Uterus (tissue), 2 donors: ENCODE measurements at regions not wholly inside any gene's neighbourhood (a gene's known extent, or its start where the extent isn't known, plus 50 kb on each side); places are given as distances from the start of the nearest gene placed in this dataset.

Experiments
- CTCF ChIP-seq, 4 experiments: fragments of 200-600 bp in 2 of 4; fragments of 450-650 bp in 2 of 4; sonication (generic) in 2 of 4; IDR thresholded peaks; one replicate each; pipeline ENCODE4 v1.5.1; 2016 to 2019; ENCODE audit warnings: antibody characterized with exemption in 4 of 4, mild to moderate bottlenecking in 2 of 4, moderate library complexity in 1 of 4
- POLR2A ChIP-seq, 2 donors: fragments of 450-650 bp; IDR thresholded peaks; one replicate each; pipeline ENCODE4 v1.6.1; 2016; ENCODE audit warnings: antibody characterized with exemption in 2 of 2, mild to moderate bottlenecking in 1 of 2, moderate library complexity in 1 of 2

- TF ChIP-seq CTCF (IDR thresholded peaks at IDR 0.05) = no peak
- TF ChIP-seq POLR2A (IDR thresholded peaks at IDR 0.05) = no peak
These were observed 290.1 kb upstream of the KIAA1217 start for GRCh38 chr10:23918839-23919238.
